LNCAP (cell line): ENCODE measurements at regions not wholly inside any gene's neighbourhood (a gene's known extent, or its start where the extent isn't known, plus 50 kb on each side); places are given as distances from the start of the nearest gene placed in this dataset.
A peak's percentile ranks its signal among the peaks of the same experiment; 100 is the strongest.

ENCODE experiments used
- CTCF ChIP-seq: fragments of 450-650 bp; IDR thresholded peaks from 2 replicates; pipeline ENCODE4 v1.5.1; 2017; ENCODE audit warnings: mild to moderate bottlenecking

- no peak for TF ChIP-seq CTCF
Measured at GRCh38 chr9:117649126-117649525, 55.1 kb upstream of the TLR4 start.

DNA sequence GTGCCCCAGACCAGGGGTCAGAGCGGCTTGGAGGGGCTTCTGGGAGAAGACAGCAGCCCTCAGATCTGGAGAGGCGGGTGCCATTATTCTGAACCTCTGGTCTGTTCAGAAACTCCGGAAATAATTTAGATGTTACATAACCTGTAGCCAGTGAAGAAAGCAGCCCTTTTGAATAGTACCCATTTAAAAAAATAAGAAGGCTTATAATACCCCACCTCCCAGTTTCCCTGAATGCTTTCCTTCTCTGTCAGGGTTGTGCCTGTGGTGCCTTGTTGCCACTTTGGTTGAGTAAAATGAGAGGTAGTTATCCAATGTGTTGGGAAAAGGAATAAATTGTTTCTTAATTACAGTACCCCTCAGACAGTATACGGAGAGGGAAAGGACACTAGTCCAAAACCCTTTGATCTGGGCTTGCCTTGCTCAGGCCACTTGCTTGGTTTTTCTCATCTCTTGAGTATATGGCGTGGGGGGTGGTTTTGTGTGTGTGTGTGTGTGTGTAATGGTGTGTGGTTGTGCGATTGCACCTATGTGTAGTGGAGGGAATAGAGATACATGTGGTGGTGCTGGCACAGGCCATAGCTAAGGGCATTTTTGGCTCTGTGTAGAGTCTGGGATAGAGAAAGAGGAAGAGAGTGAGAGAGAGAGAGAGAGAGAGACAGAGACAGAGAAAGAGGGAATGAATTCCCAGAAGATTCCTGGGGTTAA is 59.1 kb upstream of the TLR4 start:
- peak; percentile 36 for TF ChIP-seq CTCF

GRCh38 chr9:117644133-117644931 is 59.9 kb upstream of the TLR4 start:
- TF ChIP-seq CTCF = peak; percentile 93

GRCh38 chr9:117643288-117643654 is 60.9 kb upstream of the TLR4 start:
- no peak for TF ChIP-seq CTCF

DNA sequence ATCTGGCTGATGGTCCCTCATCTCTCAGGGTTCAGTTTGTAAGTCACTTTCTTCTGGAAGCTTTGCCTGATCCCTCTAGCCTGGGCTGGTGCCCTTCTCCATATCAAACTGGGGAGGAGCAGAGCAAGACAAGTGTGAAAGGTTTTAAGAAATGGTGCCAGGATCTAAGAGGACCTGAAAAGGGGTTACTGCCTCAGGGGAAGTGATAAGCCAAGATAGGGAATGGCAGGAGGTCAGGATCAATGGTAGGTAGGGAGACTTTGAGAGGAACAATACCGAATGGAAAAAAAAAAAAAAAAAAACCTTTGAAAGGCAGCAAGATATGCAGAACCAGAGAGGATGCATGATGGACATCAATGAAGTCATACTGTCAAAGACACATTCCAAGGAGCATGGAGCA is 67.5 kb upstream of the TLR4 start:
- no peak for TF ChIP-seq CTCF

DNA sequence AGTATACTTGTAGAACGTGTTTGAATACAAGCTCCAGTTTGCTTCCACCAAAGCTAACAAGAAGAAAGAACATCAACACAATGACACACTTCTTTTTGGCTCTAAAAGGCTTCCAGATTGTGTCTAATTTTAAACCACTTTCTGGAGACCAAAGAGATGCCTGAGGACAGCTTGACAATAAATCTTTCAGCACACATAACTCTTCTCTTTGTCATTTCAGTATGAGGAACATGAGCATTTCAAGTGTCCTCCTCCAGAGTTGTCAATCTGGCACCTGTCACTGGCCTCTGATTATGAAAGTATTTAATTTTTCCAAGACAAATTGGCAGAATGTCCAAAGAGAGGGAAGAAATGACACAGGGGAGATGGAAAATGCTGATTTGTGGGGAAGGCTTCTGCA is 79.0 kb upstream of the TLR4 start:
- TF ChIP-seq CTCF = no peak

DNA sequence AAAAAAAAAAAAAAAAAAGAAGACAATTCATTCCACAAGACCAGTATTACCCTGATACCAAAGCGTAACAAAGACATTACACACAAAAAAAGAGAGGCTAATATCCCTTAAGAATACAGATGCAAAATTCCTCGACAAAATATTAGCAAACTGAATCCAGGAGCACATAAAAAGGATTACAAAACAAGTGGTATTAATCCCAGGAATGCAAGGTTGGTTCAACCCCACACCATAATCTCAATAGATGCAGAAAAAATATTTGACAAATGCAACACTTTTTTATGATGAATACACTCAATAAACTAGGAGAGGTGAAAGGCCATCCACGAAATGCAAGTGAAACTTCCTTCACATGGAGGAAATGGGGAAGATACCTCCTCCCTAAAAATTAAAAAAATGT is 80.1 kb upstream of the TLR4 start:
- no peak for TF ChIP-seq CTCF
